Cardiac muscle cell (in vitro differentiated cells and primary cell): ENCODE measurements at regions not wholly inside any gene's neighbourhood (a gene's known extent, or its start where the extent isn't known, plus 50 kb on each side); places are given as distances from the start of the nearest gene placed in this dataset.

Experiments used
- DNase-seq, 2 donors: peaks; one replicate each; pipeline versions ENCODE4 v3.0.0 to v3.0.0-alpha.2; 2010 to 2017; ENCODE audit warnings: low read depth in 1 of 2, low spot score in 1 of 2
- H3K27ac ChIP-seq: fragments of 200-600 bp; sonication (generic); 2 replicates; pipeline ENCODE4 v1.5.1; 2016
- H3K27me3 ChIP-seq: fragments of 200-600 bp; sonication (generic); 2 replicates; pipeline ENCODE4 v1.6.0; 2016; ENCODE audit warnings: control low read depth
- H3K36me3 ChIP-seq: fragments of 200-600 bp; sonication (generic); 2 replicates; pipeline ENCODE4 v1.5.1; 2016; ENCODE audit warnings: control low read depth
- H3K4me1 ChIP-seq: fragments of 200-600 bp; sonication (generic); 2 replicates; pipeline ENCODE4 v1.8.1; 2017; ENCODE audit warnings: low read depth, mild to moderate bottlenecking, mixed run types
- H3K4me3 ChIP-seq: fragments of 200-600 bp; sonication (generic); 2 replicates; pipeline ENCODE4 v1.5.1; 2016; ENCODE audit warnings: mild to moderate bottlenecking
- H3K9me3 ChIP-seq: fragments of 200-600 bp; sonication (generic); 2 replicates; pipeline ENCODE4 v1.5.1; 2017; ENCODE audit warnings: low read depth, mild to moderate bottlenecking, control low read depth
- CTCF ChIP-seq: IDR thresholded peaks from 2 replicates; pipeline ENCODE4 v1.5.1; 2012; ENCODE audit warnings: low read depth, mild to moderate bottlenecking, low read length

GRCh38 chr6:75546381-75546780, 52.8 kb upstream of the FILIP1 start:
- no peaks in the 10 kb centered on the region for H3K4me1 ChIP-seq
- H3K4me3 ChIP-seq, result no peak overlapping the region
- H3K27ac ChIP-seq, result no peak overlapping the region
- H3K36me3 ChIP-seq, result no peaks in the 10 kb centered on the region
- no peaks in the 10 kb centered on the region for H3K9me3 ChIP-seq
- peak; percentile 15 to 66 for DNase-seq
- TF ChIP-seq CTCF, result peak; percentile 32
- H3K27me3 ChIP-seq, result no peaks in the 10 kb centered on the region

GRCh38 chr6:75550544-75551167, 51.0 kb upstream of the SENP6 start:
- H3K9me3 ChIP-seq, result no peaks in the 10 kb centered on the region
- H3K36me3 ChIP-seq, result no peaks in the 10 kb centered on the region
- TF ChIP-seq CTCF, result no peak
- H3K4me1 ChIP-seq, result no peaks in the 10 kb centered on the region
- no peak overlapping the region for H3K27ac ChIP-seq
- H3K4me3 ChIP-seq, result no peak overlapping the region
- H3K27me3 ChIP-seq, result no peaks in the 10 kb centered on the region
- DNase-seq, result peak in 1 of 2 donors; percentile 50

GRCh38 chr6:75551367-75551952, 50.2 kb upstream of the SENP6 start:
- no peak for TF ChIP-seq CTCF
- H3K27me3 ChIP-seq, result no peaks in the 10 kb centered on the region
- no peak overlapping the region for H3K27ac ChIP-seq

More at GRCh38 chr6:75551367-75551952, 50.2 kb upstream of the SENP6 start:
- Histone ChIP-seq H3K4me3 (no peak overlapping the region), H3K36me3 (no peaks in the 10 kb centered on the region), H3K9me3 (no peaks in the 10 kb centered on the region), H3K4me1 (peaks cover 6% of the 10 kb centered on the region)
- no peak for DNase-seq
